Urothelium cell line (cell line): ENCODE measurements at regions not wholly inside any gene's neighbourhood (a gene's known extent, or its start where the extent isn't known, plus 50 kb on each side); places are given as distances from the start of the nearest gene placed in this dataset.

Experiments used
- DNase-seq: peaks from one replicate; pipeline ENCODE4 v3.0.0; 2011; ENCODE audit warnings: low spot score, mixed read lengths
- FAIRE-seq: peaks from 2 replicates; lab custom pipeline; 2011; peaks lifted over from hg19 to GRCh38; lab: Jason Lieb, UNC

DNA sequence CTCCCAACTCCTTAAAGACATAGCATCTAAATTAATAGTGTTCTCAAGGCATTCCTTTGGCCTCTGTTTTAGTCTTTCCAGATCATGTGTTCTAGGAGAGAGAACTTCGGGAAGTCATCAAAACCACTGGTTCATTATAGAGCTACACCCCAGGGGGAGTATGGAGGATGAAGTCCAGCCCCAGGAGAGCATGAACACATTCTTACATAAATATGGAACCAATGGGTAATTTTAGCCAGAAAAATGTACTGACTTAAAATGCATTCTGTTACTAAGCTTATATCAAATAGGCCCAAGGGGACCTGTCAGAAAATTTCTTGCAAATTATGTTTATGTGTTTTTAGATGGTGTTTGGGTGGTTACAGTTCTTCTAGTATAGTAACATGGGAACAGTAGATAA, 165.2 kb downstream of the NTMT2 start:
- no peak for FAIRE-seq
- no peak for DNase-seq

DNA sequence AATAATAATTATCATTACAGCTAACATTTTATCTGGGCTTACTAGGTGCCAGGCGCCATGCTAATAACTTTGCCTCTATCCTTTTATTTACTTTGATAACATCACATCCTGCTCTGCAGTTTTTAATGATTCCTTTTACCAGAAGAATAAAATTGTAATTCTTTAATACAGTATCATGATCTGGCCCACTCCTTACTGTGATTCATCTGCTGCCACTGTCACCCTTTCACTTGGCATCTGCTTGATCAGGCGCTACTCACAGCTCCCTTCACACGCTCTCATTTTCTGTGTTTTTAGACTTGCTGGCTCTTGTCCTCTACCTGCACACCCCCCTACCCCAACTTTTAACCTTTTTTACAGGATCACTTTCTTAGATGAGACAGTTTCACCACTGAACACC, 167.5 kb downstream of the NTMT2 start:
- FAIRE-seq (no peak), DNase-seq (no peak)

DNA sequence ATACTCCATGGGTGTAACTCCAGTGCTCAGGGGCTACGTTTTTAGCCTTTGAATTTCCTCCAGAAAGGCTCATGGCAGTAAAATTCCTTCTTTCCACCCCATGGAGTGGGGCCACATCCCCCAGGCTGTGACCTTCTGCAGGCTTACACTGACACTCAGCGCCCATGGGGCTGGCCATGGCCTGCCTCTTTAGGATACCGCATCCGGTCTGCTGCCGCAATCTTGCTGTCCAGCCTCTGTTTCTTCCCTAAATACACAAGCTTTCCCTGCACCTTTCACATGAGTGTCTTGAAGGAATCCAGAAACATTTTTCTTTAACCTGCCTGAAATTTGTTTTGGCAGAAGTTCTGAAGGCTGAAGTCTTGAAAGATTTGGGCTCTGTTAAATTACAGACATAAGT, 170.5 kb downstream of the NTMT2 start:
- DNase-seq (no peak), FAIRE-seq (no peak)

DNA sequence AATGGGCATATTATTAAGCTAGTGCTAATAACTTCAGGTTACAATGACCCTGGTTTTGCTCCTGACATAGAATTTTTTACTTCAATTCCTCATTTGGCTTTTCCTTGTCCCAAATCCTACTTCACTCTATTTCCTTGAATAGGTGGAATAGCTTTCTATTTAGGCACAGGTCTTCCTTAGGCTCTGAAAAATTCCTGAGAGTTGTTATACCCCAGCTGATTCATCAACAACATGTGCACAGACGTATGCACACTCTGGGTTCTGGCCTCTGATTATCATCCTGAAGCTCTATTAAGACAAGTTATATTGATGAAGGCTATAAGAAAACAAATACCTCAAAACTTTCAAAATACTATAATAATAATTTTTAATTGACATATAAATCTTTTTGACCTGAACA, 172.4 kb downstream of the NTMT2 start:
- no peak for FAIRE-seq
- no peak for DNase-seq

DNA sequence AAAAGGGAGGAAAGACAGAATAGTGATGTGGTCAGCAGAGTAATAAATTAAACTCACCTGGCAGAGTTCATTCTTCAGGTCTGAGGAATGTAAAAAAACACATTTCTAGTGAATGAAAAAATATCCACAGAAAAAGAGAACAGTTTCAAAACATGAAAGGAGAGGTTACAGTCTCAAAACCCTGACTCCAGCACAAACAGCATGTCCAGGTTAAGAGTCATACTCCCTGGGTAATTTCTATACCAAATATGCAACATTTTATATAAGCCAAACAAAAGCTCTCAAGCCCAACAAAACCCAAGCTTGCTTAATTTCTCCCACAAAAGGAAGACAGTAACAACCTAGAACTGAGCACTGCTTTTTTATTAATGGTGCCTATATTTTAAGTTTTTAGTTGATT, 173.0 kb downstream of the NTMT2 start:
- DNase-seq: no peak
- no peak for FAIRE-seq

DNA sequence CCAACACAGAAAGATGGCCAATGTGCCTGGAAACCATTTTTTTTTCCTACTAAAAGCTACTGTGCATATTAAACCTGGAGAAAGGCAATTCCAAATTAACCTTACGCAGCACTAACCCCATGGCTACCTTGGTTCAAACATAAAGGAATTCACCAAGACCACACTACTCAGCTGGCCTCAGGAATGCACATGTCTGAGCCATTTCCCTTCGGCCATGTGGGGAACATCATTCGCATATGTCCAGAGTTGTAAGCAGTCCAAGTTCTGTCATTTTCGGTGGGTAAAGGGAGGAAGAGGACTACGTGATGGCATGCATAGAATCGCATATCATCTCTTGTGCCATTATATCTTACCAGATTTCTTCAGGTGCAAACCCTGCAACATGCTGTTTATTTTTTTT, 175.4 kb downstream of the NTMT2 start:
- DNase-seq: no peak
- no peak for FAIRE-seq

DNA sequence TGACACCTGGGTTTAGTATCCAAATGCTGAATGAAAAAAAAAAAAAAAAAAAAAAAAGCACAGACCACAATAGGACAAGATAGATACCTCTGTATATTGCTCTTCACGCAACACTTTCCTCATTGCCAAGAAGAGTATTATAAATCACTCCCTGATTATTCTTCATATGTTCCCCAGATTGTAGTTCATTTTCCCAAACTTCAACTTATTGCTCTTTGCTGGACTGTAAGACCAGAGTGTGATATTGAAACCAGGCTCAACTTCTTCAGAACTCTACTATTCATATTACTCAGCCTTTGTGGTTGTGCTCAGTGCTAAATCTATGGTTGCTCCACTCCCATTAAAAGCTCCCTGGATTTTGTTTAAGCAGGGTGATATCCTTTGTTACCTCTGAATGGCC, 180.4 kb downstream of the NTMT2 start:
- FAIRE-seq: no peak
- no peak for DNase-seq

DNA sequence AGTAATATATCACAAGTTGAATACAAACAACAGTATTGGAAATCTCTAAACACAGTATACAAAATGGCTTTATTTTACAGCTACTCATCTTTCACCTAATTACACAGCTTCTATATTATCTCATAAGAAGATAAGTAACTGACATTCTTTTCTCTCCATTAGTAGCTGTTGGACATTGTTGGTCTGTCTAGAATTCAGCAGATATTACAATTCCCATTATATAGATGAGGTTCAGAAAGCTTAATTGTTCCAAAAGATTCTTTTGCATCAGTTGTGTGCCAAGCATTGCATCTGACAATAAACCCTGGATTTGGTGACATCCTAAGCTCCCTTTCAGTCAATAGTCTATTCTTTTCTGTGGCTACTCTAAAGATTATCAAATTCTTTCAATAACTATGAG, 187.0 kb downstream of the NTMT2 start:
- DNase-seq (no peak), FAIRE-seq (no peak)

DNA sequence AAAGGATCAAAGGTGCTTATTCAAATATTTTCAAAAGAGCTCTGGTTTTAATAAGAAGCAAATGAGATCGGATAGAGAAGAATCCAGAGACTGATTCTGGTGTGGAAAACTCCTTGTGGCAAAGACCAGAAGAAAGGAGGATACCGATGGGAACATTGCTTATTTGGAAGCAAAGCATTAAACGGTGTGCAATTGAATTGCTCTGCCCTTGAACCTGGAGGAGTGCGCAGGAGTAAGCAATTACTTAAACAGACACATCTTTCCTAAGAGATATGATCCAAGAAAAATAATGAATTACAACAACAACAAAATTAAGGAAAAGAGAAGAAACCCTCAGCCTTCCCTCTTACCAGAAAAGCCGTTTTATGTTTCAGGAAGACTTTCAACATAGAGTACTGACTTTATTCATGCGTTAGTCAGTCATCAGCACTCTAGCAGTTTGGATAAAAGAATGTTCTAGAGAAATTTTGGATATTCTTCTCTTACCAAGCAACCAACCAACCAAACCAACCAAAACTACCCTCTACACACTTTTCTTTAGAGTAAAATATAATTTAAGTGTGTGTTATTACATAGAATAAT, 191.7 kb downstream of the NTMT2 start:
- DNase-seq (no peak), FAIRE-seq (no peak)

DNA sequence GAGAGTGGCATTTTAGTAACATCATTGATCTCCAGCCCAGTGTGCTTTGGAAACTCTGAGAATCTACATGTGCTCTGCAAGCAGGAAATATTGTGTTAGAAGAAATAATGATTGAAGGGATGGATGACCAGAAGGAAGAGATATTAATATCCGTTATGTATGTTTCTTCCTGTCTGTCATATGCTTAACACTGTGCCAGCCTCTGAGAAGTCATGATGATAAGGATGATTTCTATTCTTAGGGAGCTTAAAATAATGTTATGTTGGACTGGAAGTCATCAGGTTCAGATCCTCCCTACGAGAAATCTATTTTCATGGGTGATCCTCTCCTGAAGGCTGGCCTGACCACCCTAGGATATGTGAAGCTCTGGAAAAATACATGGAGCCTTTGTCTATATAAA, 192.4 kb upstream of the GORAB start:
- FAIRE-seq (no peak), DNase-seq (no peak)

DNA sequence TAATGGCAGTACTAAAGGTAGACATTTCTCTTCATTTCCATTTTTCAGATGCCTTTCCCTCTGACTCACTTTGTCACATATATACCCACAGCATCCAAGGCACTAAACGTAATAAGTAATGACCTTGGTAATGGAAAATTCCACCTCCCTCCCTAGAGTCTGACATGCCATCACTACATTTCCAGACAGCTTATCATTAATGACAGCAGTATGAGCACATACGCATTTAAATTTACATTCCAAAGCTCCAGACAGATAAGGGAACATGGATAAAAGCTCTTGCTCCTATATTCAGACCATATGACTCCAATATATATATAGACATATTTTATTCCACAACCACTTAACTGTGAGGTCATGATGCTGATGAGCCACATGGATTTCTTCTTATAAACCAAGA, 191.7 kb upstream of the GORAB start:
- FAIRE-seq: no peak
- no peak for DNase-seq

DNA sequence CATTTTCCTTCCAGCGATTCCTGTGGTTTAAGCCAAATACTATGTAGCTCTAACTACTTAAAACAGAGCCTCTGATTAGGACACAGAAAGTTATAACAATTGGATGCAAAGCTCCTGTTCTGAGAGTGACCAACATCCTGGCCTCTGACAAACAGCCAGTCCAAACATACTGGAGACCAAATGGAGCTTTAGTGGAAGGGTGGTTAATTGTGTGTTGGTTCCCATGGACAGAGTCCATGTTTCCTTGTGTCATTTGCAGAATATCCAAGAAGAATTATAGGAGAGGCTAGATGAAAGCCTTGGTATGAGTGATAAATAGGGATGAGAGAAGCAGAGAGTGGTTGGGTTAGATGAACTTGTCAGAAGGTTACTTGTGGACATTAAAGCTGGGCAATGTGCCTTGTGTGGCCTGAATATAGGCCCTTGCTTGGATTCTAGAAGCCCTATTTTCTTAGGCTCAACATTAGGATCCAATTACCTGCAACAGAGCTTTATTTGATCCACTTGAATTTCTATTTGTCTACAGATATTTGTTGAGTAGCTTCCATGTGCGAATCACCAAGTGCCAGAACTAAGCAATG, 180.5 kb upstream of the GORAB start:
- FAIRE-seq (no peak), DNase-seq (no peak)

DNA sequence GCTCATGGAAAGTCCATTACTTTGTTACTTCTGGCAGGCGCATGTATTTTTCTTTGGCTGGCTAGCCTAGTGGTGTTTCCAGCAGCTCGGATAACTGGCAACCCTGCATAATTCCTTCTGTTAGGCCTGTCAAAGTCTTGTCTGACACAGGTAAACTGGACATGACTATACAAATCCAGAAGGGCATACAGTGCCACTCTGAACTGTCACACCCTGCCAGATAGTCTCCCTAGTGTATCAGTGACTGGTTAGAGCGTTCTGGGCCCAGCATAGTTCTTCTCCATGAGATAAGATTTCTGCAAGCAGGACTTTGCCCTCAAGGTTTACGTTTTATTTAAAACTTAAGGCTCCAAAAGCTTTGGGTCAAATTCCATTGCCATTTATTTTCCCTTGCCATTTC, 177.7 kb upstream of the GORAB start:
- FAIRE-seq (no peak), DNase-seq (no peak)

DNA sequence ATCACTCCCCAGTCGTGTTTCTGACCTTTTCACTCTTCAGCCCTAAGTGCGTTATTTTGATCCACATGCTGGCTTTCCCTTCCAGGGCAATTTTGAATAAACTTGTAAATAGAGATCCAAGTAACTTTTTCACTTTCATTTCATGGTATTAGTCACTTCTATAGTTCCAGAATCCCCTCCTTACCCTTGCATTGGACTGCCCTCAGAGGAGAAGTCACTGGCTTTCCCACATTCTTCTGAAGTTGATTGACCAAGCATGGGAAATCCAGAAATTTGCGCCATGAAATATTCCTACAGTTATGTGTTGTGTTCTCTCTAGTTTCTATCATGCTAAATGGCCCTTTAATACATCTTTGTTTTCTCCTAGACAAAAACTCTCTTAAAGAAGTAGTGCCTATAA, 177.3 kb upstream of the GORAB start:
- FAIRE-seq: no peak
- DNase-seq: no peak

DNA sequence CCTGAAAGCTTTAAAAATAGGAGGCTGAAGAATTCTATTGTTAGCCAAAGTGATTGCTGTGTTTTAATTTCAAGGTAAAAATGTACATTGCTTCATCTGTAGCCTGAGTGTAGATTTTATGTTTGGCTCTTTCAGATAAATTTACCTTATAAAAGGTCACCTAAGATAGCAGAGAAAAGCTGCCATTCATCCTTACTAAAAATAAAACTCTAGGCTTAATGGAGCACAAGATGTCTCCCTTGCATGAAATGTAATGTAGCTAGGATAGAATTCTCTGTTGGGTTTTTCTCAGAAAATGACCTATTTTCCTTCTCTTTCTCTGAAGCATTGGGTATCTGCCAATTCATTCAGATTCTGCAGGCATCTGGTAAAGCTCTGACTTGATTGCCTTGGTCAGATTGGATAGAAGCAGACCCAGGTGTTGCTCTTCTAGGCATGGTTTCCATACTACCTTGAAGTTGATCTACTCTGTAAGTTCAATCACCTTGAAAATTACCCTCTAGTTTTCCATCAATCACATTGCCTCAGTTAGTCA, 176.6 kb upstream of the GORAB start:
- DNase-seq (no peak), FAIRE-seq (no peak)

DNA sequence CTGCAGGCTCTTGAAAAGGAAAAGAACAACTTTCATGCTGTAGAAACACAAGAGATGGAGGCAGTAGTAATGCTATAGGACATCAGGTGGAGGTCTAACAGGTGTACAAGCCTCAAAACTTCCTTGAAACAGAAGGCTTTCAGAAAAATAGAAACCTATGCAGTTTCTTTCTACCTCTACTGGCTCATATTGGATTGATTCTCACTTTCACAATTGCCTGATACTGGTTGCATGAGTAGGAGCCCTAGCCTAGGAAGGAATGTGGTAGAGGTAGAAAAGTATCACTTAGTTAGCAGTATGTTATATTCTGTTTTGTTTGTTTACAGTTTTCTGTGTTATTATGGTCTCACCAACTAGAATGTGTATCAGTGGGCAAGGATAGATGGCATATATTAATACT, 175.4 kb upstream of the GORAB start:
- DNase-seq (no peak), FAIRE-seq (no peak)

DNA sequence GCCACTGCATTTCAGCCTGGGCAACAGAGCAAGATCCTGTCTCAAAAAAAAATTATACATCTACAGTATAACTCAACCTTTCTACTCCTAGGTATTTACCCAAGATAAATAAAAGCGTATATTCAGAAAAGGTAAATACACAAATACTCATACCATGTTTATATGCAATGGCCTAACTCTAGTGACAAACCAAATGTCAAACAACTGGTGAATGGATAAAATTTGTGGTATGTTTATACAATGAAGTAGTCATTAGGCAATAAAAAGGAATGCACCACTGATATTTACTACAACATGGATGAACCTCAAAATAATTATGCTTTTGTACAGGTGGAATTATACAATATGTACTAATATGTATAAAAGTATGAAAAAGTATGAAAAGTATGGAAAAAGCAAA, 174.2 kb upstream of the GORAB start:
- no peak for FAIRE-seq

DNA sequence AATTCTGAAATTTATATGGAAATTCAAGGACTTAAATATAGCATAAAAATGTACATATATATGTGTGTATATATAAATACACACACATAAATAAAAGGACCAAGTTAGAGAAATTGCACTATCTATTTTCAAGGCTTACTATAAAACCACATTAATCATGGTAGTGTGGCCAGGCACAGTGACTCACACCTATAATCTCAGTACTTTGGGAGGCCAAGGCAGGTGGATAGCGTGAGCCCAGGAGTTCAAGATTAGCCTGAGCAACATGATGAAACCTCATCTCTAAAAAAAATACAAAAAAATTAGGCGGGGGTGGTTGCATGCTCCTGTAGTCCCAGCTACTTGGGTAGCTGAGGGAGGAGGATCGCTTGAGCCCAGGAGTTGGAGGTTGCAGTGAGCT, 171.4 kb upstream of the GORAB start:
- no peak for DNase-seq
- no peak for FAIRE-seq

More for the DNA sequence above, 174.2 kb upstream of the GORAB start:
- no peak for DNase-seq

DNA sequence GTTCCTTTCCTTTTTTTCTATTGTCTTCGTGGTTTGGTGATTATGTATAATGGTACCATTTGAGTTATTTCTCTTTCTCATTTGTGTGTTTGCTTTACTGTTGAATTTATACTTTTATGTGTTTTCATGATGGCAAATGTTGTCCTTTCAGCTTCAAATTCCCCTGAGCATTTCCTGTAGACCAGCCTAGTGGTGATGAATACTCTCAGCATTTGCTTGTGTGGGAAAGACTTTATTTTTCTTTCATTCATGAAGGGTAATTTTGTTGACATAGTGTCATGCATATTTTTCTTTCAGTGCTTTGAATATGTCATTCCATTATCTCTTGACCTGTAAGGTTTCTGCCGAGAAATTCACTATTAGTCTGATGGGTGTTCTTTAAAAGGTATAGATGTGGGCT, 166.6 kb upstream of the GORAB start:
- no peak for DNase-seq
- no peak for FAIRE-seq

DNA sequence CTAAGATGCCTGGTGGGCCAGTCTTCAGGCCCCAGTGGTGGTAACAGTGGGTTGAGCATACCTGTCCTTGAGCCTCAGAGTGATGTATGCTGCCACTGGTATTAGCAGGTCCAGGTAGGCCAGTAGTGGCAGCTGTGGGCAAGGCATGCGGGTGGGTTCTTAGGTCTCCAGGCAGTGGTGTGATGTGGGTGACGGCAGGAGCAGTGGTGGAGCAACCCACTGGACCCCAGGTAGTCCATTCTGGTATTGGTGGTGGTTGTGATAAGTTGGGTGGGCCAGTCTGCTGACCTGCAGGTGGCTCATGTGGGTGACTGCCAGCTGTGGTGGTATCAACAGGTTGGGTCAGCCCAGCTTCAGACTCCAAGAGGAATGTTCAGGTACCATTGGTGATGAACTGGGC, 165.0 kb upstream of the GORAB start:
- no peak for FAIRE-seq
- DNase-seq: no peak

DNA sequence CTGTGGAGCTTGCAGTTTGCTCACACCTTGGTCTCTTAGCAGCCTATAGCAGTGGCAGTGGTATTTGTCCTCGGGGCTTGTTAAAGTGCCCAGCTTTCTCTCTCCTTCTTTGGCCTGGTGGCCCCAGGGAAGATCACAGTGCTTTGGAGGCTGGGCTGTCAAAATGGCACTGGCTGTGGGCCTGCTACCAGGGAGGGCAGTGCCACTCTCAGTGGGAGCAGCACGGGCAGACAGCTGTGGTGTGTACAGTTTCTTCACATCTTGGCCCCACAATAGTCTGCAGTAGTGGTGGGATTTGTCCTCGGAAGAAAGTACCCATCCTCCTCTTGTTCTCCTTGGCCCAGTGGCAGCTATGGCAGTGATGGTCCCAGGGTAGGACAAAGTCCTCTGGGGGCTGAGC, 164.4 kb upstream of the GORAB start:
- no peak for FAIRE-seq
- DNase-seq: no peak

DNA sequence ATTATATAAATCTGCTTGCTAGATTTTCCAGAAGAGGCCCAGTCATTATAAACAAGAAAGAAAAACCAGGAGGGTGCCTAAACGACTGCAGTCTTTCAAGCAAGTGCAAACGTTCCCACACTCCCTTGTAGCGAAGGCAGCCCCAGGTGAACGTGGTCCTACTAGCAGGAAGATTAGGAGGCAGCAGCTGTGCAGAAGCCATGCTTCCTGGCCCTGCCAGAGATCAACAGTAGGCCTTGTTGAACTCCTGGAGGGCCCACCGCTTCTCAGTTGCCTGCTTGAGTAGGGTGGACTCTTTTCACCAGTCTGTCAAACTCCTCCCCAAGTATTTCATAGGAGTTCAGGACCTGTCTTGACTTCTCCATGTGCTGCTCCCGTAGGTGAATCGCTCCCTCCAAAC, 163.0 kb upstream of the GORAB start:
- no peak for FAIRE-seq
- no peak for DNase-seq

DNA sequence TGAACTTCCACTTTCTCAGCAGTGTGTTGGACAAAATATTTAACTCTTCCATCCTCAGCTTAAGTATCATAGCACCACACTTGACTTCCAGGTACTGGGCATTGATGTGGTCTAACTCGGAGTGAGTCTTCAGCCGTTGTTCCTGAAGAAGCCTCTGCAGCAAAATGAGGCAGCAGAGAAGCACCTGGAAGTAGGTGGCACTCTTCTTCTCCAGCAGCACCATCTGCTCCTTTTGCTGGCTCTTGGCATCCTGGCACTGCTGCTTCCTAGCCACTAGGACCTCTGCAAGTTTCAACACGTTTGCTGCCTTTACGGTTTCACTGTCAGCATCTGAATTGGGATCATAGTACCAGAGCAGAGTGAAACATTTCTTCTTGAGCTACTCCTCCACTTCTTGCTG, 162.5 kb upstream of the GORAB start:
- no peak for DNase-seq

More for the DNA sequence above, 162.5 kb upstream of the GORAB start:
- FAIRE-seq: no peak
